HPDE6-E6E7 (cell line): ENCODE measurements at regions not wholly inside any gene's neighbourhood (a gene's known extent, or its start where the extent isn't known, plus 50 kb on each side); places are given as distances from the start of the nearest gene placed in this dataset.

Source experiments
- DNase-seq: peaks from one replicate; pipeline ENCODE4 v3.0.0; 2011; ENCODE audit warnings: missing footprints; ENCODE audit errors: extremely low spot score

DNA sequence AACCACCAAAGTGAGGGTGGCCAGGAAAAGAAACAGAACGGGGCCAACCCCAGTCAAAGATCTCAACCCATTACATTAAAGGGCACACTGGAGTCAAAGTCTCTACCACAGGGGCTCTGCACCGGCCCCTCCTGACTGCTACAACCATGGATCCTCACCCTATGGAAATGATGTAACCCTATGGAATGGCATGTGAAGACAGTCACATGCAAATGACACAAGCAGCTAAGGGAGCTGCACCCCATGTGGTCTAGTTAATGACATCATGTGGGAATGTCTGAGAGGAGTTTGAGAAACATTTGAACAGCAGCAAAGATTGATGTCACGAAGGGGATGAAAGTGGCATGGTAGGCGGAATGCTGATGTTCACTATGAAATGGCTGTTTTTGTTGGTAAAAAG, 298.2 kb upstream of the SLCO3A1 start:
- no peak for DNase-seq

DNA sequence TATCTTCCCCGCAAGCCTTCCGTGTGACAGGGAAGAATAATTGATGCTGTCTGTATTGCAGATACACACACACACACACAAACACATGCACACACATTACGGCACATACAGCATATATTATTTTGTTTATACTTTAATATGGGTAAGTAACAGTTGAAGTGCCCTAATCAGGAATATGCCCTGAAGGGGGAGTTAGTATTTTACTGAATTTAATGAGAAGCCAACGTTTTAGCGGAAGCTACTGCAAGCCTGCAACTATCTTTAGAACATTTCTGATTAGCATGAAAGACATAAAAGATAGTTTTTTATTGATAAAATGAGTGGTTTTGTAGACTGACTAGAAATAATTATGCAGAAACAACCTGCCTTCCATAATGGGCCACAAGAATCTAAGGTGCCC, 296.6 kb upstream of the SLCO3A1 start:
- no peak for DNase-seq

DNA sequence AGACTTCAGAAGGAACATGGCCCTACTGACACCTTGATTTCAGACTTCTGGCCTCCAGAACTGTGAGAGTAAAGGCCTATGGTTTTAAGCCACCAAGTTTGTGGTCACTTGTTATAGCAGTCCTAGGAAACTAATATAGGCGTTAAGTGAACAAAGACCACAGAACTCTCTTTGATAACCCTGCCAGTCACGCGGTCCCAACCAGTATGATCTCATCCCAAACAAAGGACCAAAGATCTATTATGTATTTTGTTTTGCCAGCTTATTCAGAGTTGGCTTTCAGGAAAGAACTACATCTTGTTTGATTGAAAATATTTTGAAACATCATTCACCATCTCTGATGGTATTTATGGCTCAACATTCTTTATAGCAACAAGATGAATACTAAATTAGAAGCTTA, 294.4 kb upstream of the SLCO3A1 start:
- DNase-seq: no peak

DNA sequence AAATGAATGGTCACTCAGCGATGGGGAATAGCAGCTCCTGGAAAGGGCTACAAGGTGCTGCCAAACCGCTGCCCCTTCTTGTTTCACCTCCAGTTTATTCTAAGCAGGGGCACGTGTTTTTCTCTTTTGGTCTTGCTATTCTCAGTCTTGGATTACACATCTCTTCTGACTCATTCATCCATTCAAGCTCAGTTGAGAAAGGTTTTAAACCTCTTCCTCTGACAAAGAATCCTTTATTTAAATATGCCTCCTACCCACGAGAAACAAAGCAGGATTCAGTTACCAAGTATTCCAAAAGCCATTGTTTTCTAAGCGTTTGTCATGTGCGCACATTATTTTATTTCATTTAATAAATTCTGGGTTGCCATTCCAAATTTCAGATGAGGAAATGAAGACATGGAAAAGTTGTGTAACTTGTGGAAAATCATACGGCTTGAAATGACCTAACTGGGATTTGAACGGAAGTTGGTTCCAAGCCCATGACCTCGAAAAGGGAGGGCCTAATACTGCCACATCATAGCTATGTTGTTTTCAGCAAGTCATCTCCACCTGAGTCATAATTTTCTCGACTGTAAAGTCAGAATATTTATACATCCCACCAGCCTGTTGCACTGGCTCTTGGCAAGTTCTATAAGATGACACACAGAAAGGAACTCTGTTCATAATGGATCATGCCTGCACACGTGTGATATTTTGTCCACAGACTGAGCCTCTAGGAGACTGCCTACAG, 292.0 kb upstream of the SLCO3A1 start:
- DNase-seq: peak; percentile 62

DNA sequence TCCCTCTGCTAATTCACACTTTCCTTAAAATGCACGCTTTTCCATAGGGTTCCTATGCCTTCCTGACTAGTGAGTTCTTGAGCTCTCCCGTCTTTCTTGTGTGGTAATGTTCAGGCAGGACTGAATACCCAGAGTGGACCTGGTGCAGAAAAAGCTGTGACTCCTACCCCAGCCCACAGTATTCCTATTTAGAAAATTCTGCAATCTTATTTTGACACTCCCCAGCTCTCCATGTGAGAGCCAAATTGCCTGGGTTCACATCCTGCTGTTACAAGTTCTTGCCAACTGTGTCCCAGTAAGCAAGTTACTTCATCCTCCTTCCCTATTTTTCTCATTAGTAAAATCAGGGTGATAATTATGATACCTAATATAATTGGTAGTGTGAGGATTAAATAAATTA, 290.8 kb upstream of the SLCO3A1 start:
- DNase-seq: no peak

DNA sequence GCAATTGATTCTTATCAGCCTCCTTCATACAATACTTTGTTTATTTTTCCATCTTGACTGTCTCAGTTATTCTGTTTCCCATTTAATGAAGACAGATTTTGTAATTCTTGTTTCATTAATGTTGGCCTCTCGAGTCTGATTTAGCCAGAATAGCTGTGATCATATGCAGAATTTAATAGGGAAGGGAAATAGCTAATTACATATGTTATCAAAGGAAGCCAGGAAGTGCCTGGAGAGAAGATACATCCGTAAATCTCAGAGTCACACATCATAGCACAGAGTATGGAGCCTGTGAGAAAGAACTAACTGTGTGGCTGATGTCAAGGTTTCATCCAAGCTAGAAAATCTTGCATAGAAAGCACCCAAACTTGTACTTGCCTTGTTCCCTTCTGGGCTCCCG, 288.9 kb upstream of the SLCO3A1 start:
- DNase-seq: no peak

DNA sequence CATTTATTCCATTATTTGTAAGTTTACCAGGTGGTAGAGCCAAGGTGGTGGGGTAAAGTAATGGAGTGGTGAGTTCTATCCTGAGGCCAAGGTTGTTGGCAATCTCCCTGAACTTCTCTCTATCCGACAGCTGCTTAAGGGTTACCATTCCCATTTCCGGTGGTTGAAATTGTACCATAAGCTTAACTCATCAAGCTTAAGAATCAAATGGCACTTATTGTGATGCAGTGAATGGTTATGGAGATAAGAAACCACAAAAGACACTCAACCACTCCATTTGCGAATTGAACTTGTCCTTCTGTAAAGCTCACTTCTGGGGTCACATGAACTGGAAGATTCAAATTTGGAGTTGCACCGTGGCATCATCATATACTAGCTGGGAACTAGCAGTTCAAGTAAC, 287.4 kb upstream of the SLCO3A1 start:
- no peak for DNase-seq

DNA sequence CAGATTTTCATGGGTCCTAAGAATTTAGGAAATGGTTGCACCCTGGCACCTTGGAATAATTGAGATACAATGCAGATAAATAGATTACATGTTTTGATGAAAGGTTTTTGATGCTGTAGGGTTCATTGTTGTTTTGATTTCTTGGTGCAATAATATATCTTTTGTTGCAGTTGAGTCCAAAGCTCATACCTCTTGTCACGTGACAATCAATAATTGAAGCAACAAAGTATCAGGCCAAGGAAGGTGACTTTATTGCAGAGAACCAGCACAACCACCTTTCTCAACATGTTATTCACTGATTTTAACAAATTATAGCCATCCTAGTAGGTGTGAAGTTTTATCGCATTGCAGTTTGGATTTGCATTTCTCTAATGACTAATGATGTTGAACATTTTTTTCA, 285.5 kb upstream of the SLCO3A1 start:
- DNase-seq: no peak

DNA sequence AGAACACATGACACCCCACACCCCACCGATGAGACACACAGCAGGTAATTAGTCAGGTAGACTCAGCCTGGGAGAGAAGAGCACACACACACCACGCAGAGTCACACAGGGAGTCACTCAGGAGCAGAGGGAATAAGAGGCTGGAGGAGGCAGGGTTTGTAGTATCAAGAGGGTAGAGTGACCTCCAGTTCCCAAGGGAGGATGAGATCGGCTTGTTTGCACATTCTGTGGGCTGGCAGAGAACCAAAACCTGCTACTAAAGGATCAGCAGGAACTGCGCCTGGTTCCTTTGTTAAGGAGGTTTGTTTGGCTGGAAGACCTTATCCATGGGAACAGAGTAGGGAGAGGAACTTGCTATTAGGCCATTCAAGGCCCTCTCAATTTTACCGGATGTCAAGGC, 281.4 kb upstream of the SLCO3A1 start:
- DNase-seq: no peak

DNA sequence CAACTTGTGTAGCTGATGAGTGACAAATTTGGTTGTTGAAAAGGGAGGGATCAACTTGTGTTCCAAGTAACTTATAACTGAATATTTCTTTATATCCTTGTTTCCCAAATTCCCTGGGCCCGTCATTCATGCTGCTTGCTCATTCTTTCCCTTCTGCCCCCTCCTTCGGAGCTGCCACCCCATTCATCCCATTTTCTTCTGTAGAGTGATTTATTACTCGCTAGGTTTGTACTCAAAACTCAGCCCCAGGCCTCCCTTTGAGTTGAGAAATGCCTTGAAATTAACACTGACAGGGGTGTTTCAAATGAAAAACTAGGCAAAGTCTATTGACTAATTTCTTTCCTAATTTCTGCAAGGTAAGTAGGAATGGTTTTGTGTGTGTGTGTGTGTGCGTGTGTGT, 277.4 kb upstream of the SLCO3A1 start:
- DNase-seq: no peak

DNA sequence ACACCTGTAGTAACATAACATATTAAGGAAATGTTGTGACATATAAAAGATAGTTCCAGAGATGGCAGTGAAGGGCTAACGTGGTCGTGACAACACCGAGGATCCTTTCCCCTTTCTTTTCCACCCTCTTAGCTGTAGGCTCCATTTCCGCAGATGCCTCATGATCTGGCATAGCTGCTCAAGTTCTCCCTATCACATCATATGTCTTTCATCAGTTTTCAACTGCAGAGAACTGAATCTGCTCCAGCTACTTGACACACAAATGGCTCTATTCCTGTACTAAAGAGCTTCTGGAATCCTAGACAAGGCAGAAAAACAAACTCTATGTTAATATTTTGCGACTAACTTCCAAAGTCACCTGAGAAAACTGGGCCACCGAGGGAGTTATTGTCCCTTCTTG, 275.0 kb upstream of the SLCO3A1 start:
- no peak for DNase-seq

DNA sequence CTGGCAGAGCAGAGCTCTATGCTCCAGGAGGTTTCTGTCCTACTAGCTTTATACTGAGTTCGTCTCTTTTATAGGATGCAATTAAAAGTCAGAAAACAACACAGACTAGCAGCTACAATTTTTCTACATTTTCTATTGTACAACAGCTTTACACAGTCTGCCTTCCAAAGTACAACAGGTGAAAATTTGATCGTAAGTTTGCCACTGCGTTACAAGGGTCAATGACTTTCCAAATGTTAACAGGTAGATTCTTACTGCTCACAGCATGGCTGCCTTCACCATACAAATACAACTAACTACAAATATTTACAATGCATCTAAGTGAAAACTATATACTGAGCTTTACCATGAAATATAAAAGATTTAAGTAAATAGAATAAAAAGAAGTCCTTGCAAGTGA, 268.6 kb upstream of the SLCO3A1 start:
- no peak for DNase-seq

DNA sequence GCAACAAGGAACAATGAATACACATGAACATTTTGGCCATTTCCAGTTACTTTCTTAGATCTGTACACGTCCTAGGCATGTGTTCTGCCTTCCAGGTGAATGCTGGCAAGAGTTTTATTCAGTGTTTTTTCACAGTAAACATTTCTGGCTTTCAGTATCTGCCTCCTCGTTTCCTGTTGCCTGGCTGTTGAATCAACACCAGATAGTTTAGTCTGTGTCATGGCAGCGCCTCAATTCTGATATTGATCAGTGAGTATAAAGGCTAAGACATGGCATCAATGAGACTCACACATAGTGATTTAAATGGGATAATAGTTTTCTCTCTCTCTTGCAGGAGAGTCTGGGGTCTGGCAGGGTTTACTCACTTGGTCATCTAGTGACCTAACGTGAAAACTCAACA, 266.9 kb upstream of the SLCO3A1 start:
- DNase-seq: no peak

DNA sequence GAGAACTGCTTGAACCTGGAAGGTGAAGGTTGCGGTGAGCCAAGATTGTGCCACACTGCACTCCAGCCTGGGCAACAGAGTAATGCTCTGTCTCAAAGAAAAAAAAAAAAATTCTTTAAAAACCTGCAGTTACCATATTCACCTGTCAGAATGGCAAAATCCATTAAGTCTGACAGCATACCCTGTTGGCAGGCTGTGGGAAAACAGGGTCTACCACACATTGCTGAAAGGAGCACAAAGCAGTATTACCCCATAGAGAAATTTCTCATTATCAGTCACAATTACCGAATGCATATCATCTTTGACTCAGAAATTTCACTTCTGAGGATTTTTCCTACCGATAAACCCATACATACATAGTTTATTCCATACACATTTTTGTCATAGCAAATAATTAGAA, 264.1 kb upstream of the SLCO3A1 start:
- no peak for DNase-seq

DNA sequence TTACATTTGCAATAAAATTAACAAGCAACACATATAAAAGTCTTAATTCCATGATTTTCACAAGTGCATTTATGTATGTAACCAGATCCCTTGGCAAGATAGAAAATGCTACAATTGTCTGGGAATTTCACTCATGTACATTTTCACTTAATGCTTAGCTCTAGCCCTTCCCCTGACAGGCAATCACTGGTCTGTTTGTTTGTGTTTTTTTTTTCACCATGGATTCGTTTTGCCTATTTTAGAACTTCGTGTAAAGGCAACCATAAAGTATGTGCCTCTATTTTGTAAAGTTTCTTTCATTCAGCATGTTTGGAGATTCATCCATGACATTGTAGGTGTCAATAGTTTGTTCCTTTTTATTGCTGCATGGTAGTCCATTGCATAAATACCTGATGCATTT, 260.9 kb upstream of the SLCO3A1 start:
- DNase-seq: no peak

DNA sequence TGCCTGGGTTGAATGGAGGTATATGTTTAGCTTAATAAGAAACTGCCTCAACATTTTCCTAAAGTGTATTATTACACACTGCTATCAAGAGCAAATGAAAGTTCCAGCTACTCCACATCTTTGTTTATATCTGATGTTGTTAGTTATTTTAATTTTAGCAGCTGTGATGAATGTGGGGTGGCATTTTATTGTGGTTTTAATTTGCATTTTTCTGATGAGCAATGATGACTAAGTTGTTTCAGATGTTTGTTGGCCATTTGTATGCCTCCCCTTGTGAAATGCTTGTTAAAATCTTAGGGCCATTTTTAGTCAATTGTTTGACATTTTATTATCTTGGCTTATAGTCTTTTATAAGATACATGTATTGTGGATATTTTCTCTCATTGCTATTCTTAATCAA, 260.4 kb upstream of the SLCO3A1 start:
- DNase-seq: no peak

DNA sequence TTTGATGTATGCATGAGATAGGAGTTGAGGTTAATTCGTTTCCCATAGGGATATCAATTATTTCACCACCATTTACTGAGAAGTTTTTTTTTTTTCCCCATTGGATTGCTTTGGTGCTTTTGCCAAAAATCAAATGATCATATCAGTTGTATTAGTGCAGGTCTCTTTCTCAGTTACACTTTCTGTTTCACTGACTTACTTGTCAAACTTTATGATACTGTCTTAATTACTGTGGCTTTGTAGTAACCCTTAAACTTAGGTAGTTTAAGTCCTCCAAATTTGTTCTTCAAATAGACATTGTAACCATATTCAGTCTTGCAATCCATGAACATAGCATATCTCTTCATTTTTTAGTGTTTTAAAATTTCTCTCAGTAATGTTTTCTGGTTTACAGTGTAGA, 259.9 kb upstream of the SLCO3A1 start:
- no peak for DNase-seq

DNA sequence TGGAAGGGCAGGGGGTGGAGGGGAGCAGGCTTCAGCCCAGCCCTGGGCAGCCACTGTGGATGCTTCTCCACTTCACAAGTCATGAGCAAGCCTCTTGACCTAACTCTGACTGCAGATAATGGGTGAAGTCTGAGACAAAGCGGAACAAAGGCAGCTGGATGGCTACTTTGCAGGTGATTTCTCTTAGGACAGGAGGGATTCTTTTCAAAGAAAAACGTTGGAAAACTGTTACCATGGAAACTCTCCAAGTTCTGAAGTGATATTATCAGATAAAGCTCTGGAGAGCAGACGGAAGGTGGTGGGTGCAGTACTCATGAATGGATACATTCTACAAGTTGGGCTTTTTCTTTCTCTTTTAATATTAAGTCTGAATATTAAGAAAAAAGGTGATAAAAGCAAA, 254.2 kb upstream of the SLCO3A1 start:
- no peak for DNase-seq

DNA sequence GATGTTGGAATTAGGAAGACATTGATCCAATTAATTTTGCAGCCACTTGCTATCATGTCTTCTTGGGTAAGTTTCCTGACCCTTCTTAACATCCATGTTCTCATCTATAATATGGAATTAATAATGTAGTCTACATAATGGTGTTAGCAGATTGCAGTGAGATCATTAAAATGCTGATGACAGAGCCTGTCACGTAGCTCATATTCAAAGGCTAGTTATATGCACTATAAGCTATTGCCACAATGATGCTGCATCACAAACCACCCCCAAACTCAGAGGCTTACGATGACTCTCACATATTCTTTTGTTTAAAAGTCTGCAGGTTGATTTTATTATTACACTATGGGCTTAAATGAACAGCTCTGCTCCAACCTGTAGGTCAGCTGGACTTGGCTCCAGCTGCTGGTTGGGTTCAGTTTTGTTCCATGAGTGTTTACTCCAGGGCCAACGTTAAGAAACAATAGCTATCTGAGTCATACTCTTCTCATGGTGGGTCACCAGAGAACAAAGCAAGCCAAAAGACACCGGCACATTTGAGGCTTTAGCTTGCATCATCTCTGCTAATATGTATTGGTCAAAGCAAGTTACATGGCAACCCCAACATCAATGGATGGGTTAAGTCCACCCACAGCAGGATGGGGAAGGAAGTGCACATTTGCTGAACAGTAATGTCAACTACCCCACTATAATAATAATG, 250.0 kb upstream of the SLCO3A1 start:
- DNase-seq: no peak

DNA sequence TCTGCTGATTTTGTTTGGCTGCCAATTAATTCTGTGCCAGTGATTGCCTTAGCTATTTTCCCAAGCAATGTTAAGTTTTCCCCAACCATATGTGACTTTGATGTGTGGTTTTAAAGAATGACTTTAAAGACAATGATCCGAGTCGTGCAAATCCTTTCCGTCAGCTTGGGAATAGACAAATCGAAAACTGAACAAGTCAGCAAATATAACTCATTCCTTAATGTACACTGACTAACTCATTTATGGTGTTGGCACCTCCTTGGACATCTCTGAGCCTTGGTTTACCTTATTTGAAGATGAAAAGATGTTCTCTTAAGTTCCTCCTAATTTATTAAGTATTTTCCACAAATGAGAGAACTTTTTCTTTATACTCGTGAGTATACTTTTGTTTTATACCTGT, 249.4 kb upstream of the SLCO3A1 start:
- DNase-seq: no peak

DNA sequence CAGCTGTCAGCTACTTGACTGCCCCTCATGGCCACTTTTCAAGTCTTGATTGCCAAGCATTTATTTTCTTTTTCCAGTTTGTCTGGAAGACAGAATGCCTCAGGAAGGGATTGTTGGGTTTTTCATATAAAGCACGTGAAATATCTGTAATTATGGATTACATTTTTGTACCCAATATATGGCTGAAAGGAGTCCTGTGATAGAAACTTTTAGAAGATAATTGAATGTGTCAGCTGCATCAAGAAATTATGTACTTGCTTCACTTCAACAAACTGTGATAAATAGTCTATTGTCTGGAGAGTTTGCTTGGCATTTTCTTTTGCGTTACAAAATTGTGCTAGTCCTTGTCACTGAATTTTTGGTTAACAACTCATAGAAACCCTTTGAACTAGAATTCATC, 247.9 kb upstream of the SLCO3A1 start:
- DNase-seq: no peak

DNA sequence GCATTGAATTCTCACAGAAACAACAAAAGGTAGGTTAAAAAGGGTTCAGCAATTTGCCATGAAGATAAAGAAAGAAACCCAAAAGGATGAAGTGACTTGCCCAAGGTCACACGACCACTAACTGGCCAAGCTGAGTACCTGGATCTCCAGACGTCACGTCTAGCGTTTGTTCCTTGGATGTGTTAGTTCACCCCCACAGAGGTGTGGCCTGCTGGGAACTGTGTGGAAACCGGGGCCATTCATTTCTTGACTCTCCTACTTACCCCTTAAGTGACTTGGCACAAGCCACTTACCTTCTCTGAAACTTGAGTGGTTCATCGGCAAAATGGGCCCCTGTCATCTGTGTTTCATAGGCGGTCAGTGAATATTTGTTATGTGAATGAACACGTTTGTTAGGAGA, 244.3 kb upstream of the SLCO3A1 start:
- no peak for DNase-seq

DNA sequence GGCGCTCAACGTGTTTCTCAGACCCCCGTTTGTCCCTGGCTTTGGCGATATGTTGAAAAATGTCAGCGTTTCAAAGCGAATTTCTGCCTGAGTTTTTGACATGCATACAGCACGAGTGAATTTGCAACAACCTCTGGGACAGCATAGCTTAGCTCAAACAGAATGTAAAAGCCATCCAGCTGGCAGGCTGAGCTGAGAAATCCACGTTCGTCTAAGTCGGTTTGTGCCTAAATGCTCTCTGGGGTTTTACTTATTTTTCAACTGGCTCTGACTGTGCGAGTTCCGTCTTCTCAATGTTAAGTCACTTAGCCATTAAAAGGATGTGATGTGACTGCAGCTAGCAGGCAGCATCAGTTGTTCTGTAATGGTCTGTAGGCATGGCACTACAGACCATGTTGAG, 243.5 kb upstream of the SLCO3A1 start:
- DNase-seq: no peak
